PC-3 (cell line): ENCODE measurements at regions not wholly inside any gene's neighbourhood (a gene's known extent, or its start where the extent isn't known, plus 50 kb on each side); places are given as distances from the start of the nearest gene placed in this dataset.

Experiments used
- ATAC-seq: fragments of 200-7000 bp; cut with Tn5 transposase; 2 replicates; pipeline ENCODE4 v1.9.1; 2020; ENCODE audit warnings: mild to moderate bottlenecking, moderate library complexity
- BruUV-seq: library from RNA; stranded (reverse); fragments of 400-500 nt; replicated peaks from 2 replicates; lab custom pipeline; 2021; lab: Mats Ljungman, UMichigan
- CTCF ChIA-PET: fragments of 300-600 bp; sonication (Branson Sonifier 250); formaldehyde crosslinking; loops from one replicate; lab custom pipeline; 2022; ENCODE audit warnings: antibody characterized with exemption; lab: Charles Lee
- POLR2A ChIA-PET: fragments of 300-600 bp; sonication (Branson Sonifier 250); formaldehyde crosslinking; loops from one replicate; lab custom pipeline; 2022; ENCODE audit warnings: antibody characterized with exemption; ENCODE audit not compliant: unreplicated experiment; lab: Charles Lee
- DNase-seq: peaks from one replicate; pipeline ENCODE4 v3.0.0-alpha.2; 2015
- H2AFZ ChIP-seq: fragments of 300-600 bp; sonication (generic); 2 replicates; pipeline ENCODE4 v1.6.0; 2016; ENCODE audit warnings: antibody characterized with exemption, low read length
- H3F3A ChIP-seq: fragments of 300-600 bp; sonication (generic); one replicate; pipeline ENCODE4 v1.6.0; 2017; ENCODE audit warnings: antibody characterized with exemption, low read length, control low read depth, mild to moderate bottlenecking; ENCODE audit not compliant: unreplicated experiment
- H3K27ac ChIP-seq: fragments of 300-600 bp; sonication (generic); 2 replicates; pipeline ENCODE4 v1.5.1; 2016; ENCODE audit warnings: mild to moderate bottlenecking, low read length
- H3K27me3 ChIP-seq: fragments of 300-600 bp; sonication (generic); 2 replicates; pipeline ENCODE4 v1.6.1; 2016; ENCODE audit warnings: low read length, mixed read lengths
- H3K36me3 ChIP-seq: fragments of 300-600 bp; sonication (generic); 2 replicates; pipeline ENCODE4 v1.6.1; 2016; ENCODE audit warnings: low read depth, mixed run types, low read length, mixed read lengths
- H3K4me1 ChIP-seq: fragments of 300-600 bp; sonication (generic); 2 replicates; pipeline ENCODE4 v1.5.1; 2016; ENCODE audit warnings: low read length; ENCODE audit not compliant: insufficient read depth
- H3K4me2 ChIP-seq: fragments of 300-600 bp; sonication (generic); 2 replicates; pipeline ENCODE4 v1.6.0; 2016; ENCODE audit warnings: low read length
- H3K4me3 ChIP-seq: fragments of 300-600 bp; sonication (generic); 2 replicates; pipeline ENCODE4 v1.5.1; 2016; ENCODE audit warnings: mild to moderate bottlenecking, low read length, mixed read lengths
- H3K79me2 ChIP-seq: fragments of 300-600 bp; sonication (generic); 2 replicates; pipeline ENCODE4 v1.6.1; 2017; ENCODE audit warnings: low read length, mixed read lengths
- H3K9ac ChIP-seq: fragments of 300-600 bp; sonication (generic); 2 replicates; pipeline ENCODE4 v1.6.0; 2016; ENCODE audit warnings: mild to moderate bottlenecking, low read length
- H3K9me2 ChIP-seq: fragments of 300-600 bp; sonication (generic); replicated peaks from 2 replicates; pipeline ENCODE4 v1.6.1; 2016; ENCODE audit warnings: mixed run types, low read length, mixed read lengths
- H3K9me3 ChIP-seq: fragments of 300-600 bp; sonication (generic); 2 replicates; pipeline ENCODE4 v1.6.1; 2016; ENCODE audit warnings: low read length, mixed read lengths
- H4K20me1 ChIP-seq: fragments of 300-600 bp; sonication (generic); 2 replicates; pipeline ENCODE4 v1.6.1; 2016; ENCODE audit warnings: low read length, mixed read lengths
- CTCF ChIP-seq: fragments of 300-600 bp; sonication (generic); conservative IDR thresholded peaks from 2 replicates; pipeline ENCODE4 v1.5.1; 2017; ENCODE audit warnings: antibody characterized with exemption, low read depth, mild to moderate bottlenecking, low read length
- EZH2 ChIP-seq: fragments of 300-600 bp; sonication (generic); IDR thresholded peaks from one replicate; pipeline ENCODE4 v1.6.1; 2017; ENCODE audit warnings: antibody characterized with exemption, mild to moderate bottlenecking, low read length; ENCODE audit not compliant: unreplicated experiment
- EZH2phosphoT487 ChIP-seq: fragments of 300-600 bp; sonication (generic); IDR thresholded peaks from 2 replicates; pipeline ENCODE4 v1.6.1; 2018; ENCODE audit warnings: mild to moderate bottlenecking, antibody characterized with exemption, low read length, borderline replicate concordance
- intact Hi-C: fragments of 100-400 bp; cut with micrococcal nuclease; formaldehyde crosslinking; loops from 2 replicates; pipeline ENCODE4 v1.9.0; 2023

GRCh38 chr6:84583784-84584183 lies 180.6 kb downstream of the TBX18 start:
- H3K9me2 ChIP-seq, result no peaks in the 10 kb centered on the region
- no peak overlapping the region for H3K9ac ChIP-seq
- H3K4me3 ChIP-seq, result no peak overlapping the region
- intact Hi-C loops, result no loop called here
- no peak overlapping the region for H2AFZ ChIP-seq
- H4K20me1 ChIP-seq, result no peaks in the 10 kb centered on the region
- peaks cover 7% of the 10 kb centered on the region; the same call in 1 of the 2 replicates for H3K4me1 ChIP-seq
- ChIA-PET POLR2A (no interaction called here), CTCF (no interaction called here)
- no peaks in the 10 kb centered on the region for H3K27me3 ChIP-seq
- H3K9me3 ChIP-seq, result no peaks in the 10 kb centered on the region
- DNase-seq (no peak), ATAC-seq (no peak)
- H3K36me3 ChIP-seq, result no peaks in the 10 kb centered on the region; the same call in 1 of the 2 replicates
- H3K4me2 ChIP-seq, result no peak overlapping the region
- no peaks in the 10 kb centered on the region for H3F3A ChIP-seq
- TF ChIP-seq EZH2 (no peak), CTCF (no peak), EZH2phosphoT487 (no peak)
- no peaks in the 10 kb centered on the region for H3K79me2 ChIP-seq
- no TSS peak for BruUV-seq
- no peak overlapping the region for H3K27ac ChIP-seq

- H4K20me1 ChIP-seq, result no peaks in the 10 kb centered on the region
- H3K4me2 ChIP-seq, result no peak overlapping the region
- no peak overlapping the region for H3K9ac ChIP-seq
- H3K9me2 ChIP-seq, result no peaks in the 10 kb centered on the region
- no peaks in the 10 kb centered on the region for H3F3A ChIP-seq
- ChIA-PET POLR2A (no interaction called here), CTCF (interaction anchor here (0.7 kb wide), 1 partner anchor 381 kb away, joined by 5 read pairs; no protein-coding TSS in a partner anchor)
- H3K36me3 ChIP-seq, result no peaks in the 10 kb centered on the region; the same call in 1 of the 2 replicates
- intact Hi-C loops, result no loop called here
- no peak overlapping the region for H3K27ac ChIP-seq
- ATAC-seq, result peak; percentile 80
- TF ChIP-seq EZH2, result no peak
- TF ChIP-seq CTCF, result no peak
- TF ChIP-seq EZH2phosphoT487, result no peak
- H3K4me1 ChIP-seq, result peaks cover 7% of the 10 kb centered on the region; the same call in 1 of the 2 replicates
- no peak overlapping the region for H2AFZ ChIP-seq
- no peak overlapping the region for H3K4me3 ChIP-seq
- H3K79me2 ChIP-seq, result no peaks in the 10 kb centered on the region
- H3K9me3 ChIP-seq, result no peaks in the 10 kb centered on the region
- DNase-seq, result peak; percentile 43
- BruUV-seq, result no TSS peak
- no peaks in the 10 kb centered on the region for H3K27me3 ChIP-seq
These were observed 181.4 kb downstream of the TBX18 start for GRCh38 chr6:84582997-84583396.

GRCh38 chr6:84581494-84582259 lies 182.7 kb downstream of the TBX18 start:
- TF ChIP-seq EZH2 (no peak), EZH2phosphoT487 (no peak), CTCF (no peak)
- Histone ChIP-seq H3K4me1 (peaks cover 7% of the 10 kb centered on the region; the same call in 1 of the 2 replicates), H4K20me1 (no peaks in the 10 kb centered on the region), H3F3A (no peaks in the 10 kb centered on the region), H3K4me2 (no peak overlapping the region), H3K27me3 (no peaks in the 10 kb centered on the region), H3K36me3 (no peaks in the 10 kb centered on the region; the same call in 1 of the 2 replicates), H3K4me3 (no peak overlapping the region), H3K79me2 (no peaks in the 10 kb centered on the region), H2AFZ (no peak overlapping the region), H3K27ac (no peak overlapping the region), H3K9me3 (no peaks in the 10 kb centered on the region), H3K9me2 (no peaks in the 10 kb centered on the region), H3K9ac (no peak overlapping the region)
- no TSS peak for BruUV-seq
- ATAC-seq, result no peak
- ChIA-PET CTCF (no interaction called here), POLR2A (no interaction called here)
- no peak for DNase-seq
- intact Hi-C loops, result no loop called here
